ENCODE measurements at regions not wholly inside any gene's neighbourhood (a gene's known extent, or its start where the extent isn't known, plus 50 kb on each side); places are given as distances from the start of the nearest gene placed in this dataset.
"Not testable (repeated sequence)": the region's sequence is repeated elsewhere in the genome, so short reads cannot be mapped to it uniquely, and the experiment has no call there.

DNA sequence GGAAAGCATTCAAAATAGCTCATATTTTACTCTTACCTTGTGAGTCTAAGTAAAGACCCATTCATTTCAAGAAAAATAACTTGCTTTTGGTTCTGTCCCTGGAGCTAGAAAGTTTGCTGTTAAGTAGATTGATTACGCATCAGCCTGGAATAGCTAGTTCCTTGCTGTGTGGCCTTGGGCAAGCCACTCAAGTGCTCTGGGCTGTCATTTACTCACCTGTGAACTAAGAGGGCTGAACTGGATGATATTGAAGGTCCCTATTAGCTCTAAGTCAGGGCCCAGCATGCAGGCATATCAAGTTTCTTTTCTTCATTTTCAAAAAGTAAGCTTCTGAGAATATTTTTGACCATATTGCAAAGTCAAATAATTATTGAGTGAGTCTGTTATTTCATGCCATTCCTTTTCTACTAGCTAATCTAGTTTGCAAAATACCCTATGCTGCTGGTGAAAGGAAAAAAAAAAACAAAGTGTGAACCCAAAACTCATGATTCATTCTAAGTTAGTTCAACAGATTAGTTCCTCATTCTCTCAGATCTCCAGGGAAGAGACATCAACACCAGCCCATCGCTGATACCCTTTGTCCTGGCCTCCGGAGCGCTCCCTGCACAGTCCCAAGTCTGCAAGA lies 106.5 kb upstream of the GMDS start:
- Histone ChIP-seq H3K36me3 (ENCODE audit: control insufficient read depth in 5 of 5, insufficient read depth in 5 of 5, low read length in 5 of 5) (no peaks in the 10 kb centered on the region), H3K4me3 (ENCODE audit: low read depth in 1 of 5, low read length in 5 of 5) (no peak overlapping the region), H3K9ac (ENCODE audit: low read length in 5 of 5) (no peak overlapping the region), H3K27me3 (ENCODE audit: control insufficient read depth in 5 of 5, insufficient read depth in 4 of 5, low read length in 5 of 5) (no peaks in the 10 kb centered on the region), H3K9me3 (ENCODE audit: control insufficient read depth in 5 of 5, low read length in 5 of 5) (no peaks in the 10 kb centered on the region), H3K4me1 (ENCODE audit: control insufficient read depth in 5 of 5, insufficient read depth in 5 of 5, low read length in 5 of 5) (peaks cover 0 to 2% (median 0%) of the 10 kb centered on the region in 5 donors), H3K27ac (ENCODE audit: low read depth, low read length) (no peak overlapping the region)

GRCh38 chr6:2351090-2351489 lies 105.7 kb upstream of the GMDS start:
- Histone ChIP-seq H3K27me3 (ENCODE audit: control insufficient read depth in 5 of 5, insufficient read depth in 4 of 5, low read length in 5 of 5) (no peaks in the 10 kb centered on the region), H3K9me3 (ENCODE audit: control insufficient read depth in 5 of 5, low read length in 5 of 5) (no peaks in the 10 kb centered on the region), H3K9ac (ENCODE audit: low read length in 5 of 5) (no peak overlapping the region), H3K4me3 (ENCODE audit: low read depth in 1 of 5, low read length in 5 of 5) (no peak overlapping the region), H3K27ac (ENCODE audit: low read depth, low read length) (no peak overlapping the region), H3K36me3 (ENCODE audit: control insufficient read depth in 5 of 5, insufficient read depth in 5 of 5, low read length in 5 of 5) (no peaks in the 10 kb centered on the region), H3K4me1 (ENCODE audit: control insufficient read depth in 5 of 5, insufficient read depth in 5 of 5, low read length in 5 of 5) (peaks cover 0 to 2% (median 0%) of the 10 kb centered on the region in 5 donors)

DNA sequence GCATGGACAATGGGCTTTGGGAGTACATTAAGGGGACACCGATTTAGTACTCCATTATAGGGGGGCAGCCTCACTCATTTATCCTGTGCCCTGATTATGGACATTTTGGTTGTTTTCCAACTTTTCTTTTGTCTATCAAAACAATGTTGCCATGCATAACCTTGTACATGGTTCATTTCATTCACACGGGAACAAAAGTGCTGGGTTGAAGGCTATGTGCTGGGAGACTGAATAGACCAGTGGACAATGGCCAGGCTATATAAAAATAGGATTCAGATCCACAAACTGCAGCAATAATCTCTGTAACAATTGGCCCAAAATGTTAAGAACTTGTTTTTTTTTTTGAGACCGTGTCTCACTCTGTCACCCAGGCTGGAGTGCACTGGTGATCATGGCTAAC lies 100.7 kb upstream of the GMDS start:
- H3K9ac ChIP-seq (ENCODE audit: low read length in 5 of 5): no peak overlapping the region
- H3K4me3 ChIP-seq (ENCODE audit: low read depth in 1 of 5, low read length in 5 of 5): no peak overlapping the region
- no peaks in the 10 kb centered on the region for H3K4me1 ChIP-seq (ENCODE audit: control insufficient read depth in 5 of 5, insufficient read depth in 5 of 5, low read length in 5 of 5)
- H3K27ac ChIP-seq (ENCODE audit: low read depth, low read length): no peak overlapping the region
- H3K36me3 ChIP-seq (ENCODE audit: control insufficient read depth in 5 of 5, insufficient read depth in 5 of 5, low read length in 5 of 5): no peaks in the 10 kb centered on the region
- no peaks in the 10 kb centered on the region for H3K9me3 ChIP-seq (ENCODE audit: control insufficient read depth in 5 of 5, low read length in 5 of 5)
- no peaks in the 10 kb centered on the region for H3K27me3 ChIP-seq (ENCODE audit: control insufficient read depth in 5 of 5, insufficient read depth in 4 of 5, low read length in 5 of 5)

DNA sequence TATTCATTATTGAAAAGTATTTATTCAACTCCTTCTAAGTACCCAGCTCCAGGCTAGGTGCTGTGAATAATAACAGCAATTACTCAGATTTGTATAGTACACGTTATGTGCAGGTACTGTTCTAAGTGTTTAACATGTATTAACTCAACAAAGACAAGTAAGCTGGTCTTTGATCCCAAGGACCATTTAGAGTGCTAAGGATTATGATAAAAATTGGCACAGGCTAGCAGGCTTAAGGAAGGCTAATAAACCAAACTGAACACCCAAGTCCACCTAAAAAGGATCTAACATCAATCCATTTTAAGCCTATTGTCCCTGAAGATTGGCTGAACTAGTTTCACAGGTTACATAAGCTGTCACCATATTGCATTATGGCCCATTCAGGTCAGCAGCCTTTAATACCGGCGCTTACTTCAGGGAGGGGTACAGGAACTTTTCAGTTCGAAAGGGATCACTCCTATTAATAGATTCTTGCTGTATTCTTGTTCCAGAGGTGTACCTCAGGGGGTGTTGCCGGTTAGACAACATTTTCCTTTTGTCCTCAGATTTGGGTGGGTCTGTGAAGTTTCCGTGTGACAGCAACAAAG lies 99.0 kb upstream of the GMDS start:
- Histone ChIP-seq H3K27me3 (ENCODE audit: control insufficient read depth in 5 of 5, insufficient read depth in 4 of 5, low read length in 5 of 5) (no peaks in the 10 kb centered on the region), H3K4me3 (ENCODE audit: low read depth in 1 of 5, low read length in 5 of 5) (no peak overlapping the region), H3K9ac (ENCODE audit: low read length in 5 of 5) (no peak overlapping the region), H3K27ac (ENCODE audit: low read depth, low read length) (no peak overlapping the region), H3K9me3 (ENCODE audit: control insufficient read depth in 5 of 5, low read length in 5 of 5) (peaks cover 0 to 5% (median 0%) of the 10 kb centered on the region in 5 donors), H3K36me3 (ENCODE audit: control insufficient read depth in 5 of 5, insufficient read depth in 5 of 5, low read length in 5 of 5) (no peaks in the 10 kb centered on the region), H3K4me1 (ENCODE audit: control insufficient read depth in 5 of 5, insufficient read depth in 5 of 5, low read length in 5 of 5) (no peaks in the 10 kb centered on the region)

DNA sequence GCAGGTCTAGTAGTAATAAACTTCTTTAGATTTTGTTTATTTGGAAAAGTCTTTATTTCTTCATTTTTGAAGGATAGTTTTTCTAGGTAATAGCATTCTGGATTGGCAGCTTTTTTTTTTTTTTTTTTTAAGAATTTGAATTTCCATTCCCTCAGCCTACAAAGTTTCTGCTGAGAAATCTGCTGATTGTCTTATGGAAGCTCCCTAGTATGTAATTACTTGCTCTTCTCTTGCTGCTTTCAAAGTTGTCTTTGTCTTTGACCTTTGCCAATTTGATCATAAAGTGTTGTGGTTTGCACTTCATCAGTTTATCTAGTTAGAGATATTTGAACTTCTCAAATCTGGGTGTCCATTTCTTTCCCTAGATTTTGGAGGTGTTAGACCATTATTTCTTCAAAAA lies 82.2 kb upstream of the GMDS start:
- Histone ChIP-seq H3K9ac (ENCODE audit: low read length in 5 of 5) (no peak overlapping the region), H3K4me3 (ENCODE audit: low read depth in 1 of 5, low read length in 5 of 5) (no peak overlapping the region), H3K27me3 (ENCODE audit: control insufficient read depth in 5 of 5, insufficient read depth in 4 of 5, low read length in 5 of 5) (no peaks in the 10 kb centered on the region), H3K9me3 (ENCODE audit: control insufficient read depth in 5 of 5, low read length in 5 of 5) (peaks cover 8 to 53% (median 24%) of the 10 kb centered on the region in 5 donors), H3K27ac (ENCODE audit: low read depth, low read length) (no peak overlapping the region), H3K36me3 (ENCODE audit: control insufficient read depth in 5 of 5, insufficient read depth in 5 of 5, low read length in 5 of 5) (peaks cover 0 to 2% (median 0%) of the 10 kb centered on the region in 5 donors), H3K4me1 (ENCODE audit: control insufficient read depth in 5 of 5, insufficient read depth in 5 of 5, low read length in 5 of 5) (no peaks in the 10 kb centered on the region)

DNA sequence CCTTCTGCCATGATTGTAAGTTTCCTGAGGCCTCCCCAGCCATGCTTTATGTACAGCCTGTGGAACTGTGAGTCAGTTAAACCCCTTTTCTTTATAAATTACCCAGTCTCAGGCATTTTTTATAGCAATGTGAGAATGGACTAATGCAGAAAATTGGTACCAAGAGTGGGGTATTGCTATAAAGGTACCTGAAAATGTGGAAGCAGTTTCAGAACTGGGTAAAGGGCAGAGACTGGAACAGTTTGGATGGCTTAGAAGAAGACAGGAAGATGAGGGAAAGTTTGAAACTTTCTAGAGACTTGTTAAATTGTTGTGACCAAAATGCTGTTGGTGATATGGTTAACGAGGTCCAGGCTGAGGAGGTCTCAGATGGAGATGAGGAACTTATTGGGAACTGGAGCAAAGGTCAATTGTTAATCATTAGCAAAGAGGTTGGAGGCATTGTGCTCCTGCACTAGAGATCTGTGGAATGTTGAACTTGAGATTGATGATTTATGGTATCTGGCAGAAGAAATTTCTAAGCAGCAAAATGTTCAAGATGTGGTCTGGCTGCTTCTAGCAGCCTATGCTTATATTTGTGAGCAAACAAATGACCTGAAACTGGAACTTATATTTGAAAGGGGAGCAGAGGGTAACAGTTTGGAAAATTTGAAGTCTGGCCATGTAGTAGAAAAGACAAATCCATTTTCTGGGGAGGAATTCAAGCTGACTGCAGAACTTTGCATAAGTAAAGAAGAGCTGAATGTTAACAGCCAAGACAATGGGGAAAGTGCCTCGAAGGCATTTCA lies 79.0 kb upstream of the GMDS start:
- Histone ChIP-seq H3K4me3 (ENCODE audit: low read depth in 1 of 5, low read length in 5 of 5) (peak overlapping the region in 3 of 5 donors; percentile 31 to 40 (median 39)), H3K9me3 (ENCODE audit: control insufficient read depth in 5 of 5, low read length in 5 of 5) (peaks cover 7 to 62% (median 36%) of the 10 kb centered on the region in 5 donors), H3K4me1 (ENCODE audit: control insufficient read depth in 5 of 5, insufficient read depth in 5 of 5, low read length in 5 of 5) (no peaks in the 10 kb centered on the region), H3K27ac (ENCODE audit: low read depth, low read length) (no peak overlapping the region), H3K9ac (ENCODE audit: low read length in 5 of 5) (no peak overlapping the region), H3K27me3 (ENCODE audit: control insufficient read depth in 5 of 5, insufficient read depth in 4 of 5, low read length in 5 of 5) (no peaks in the 10 kb centered on the region), H3K36me3 (ENCODE audit: control insufficient read depth in 5 of 5, insufficient read depth in 5 of 5, low read length in 5 of 5) (no peaks in the 10 kb centered on the region)

- not testable (repeated sequence) for H3K36me3 ChIP-seq (ENCODE audit: control insufficient read depth in 5 of 5, insufficient read depth in 5 of 5, low read length in 5 of 5); H3K9ac ChIP-seq (ENCODE audit: low read length in 5 of 5); H3K4me1 ChIP-seq (ENCODE audit: control insufficient read depth in 5 of 5, insufficient read depth in 5 of 5, low read length in 5 of 5); H3K4me3 ChIP-seq (ENCODE audit: low read depth in 1 of 5, low read length in 5 of 5); H3K27me3 ChIP-seq (ENCODE audit: control insufficient read depth in 5 of 5, insufficient read depth in 4 of 5, low read length in 5 of 5); H3K27ac ChIP-seq (ENCODE audit: low read depth, low read length)
- peaks cover 2 to 21% (median 12%) of the 10 kb centered on the region in 5 donors for H3K9me3 ChIP-seq (ENCODE audit: control insufficient read depth in 5 of 5, low read length in 5 of 5)
Observed at GRCh38 chr6:2317498-2317897, 72.1 kb upstream of the GMDS start.

DNA sequence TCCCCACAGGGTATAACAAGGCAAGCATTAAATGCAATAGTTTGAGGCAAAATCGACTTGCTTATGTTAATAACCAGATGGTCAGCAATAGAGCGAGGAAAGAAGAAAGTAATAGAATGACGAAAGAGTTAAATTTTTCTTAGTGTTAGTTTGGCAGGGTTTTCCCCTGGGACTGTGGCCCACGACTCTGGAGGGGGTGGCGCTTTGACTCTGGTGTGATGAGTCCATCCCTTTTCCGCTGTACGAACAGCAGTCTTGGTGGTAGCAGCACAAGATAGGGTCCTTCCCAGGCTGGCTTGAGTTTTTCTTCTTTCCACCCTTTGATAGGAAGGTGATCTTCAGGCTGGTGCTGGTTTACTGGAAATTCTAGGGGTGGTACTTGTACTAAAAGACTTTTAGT lies 69.2 kb upstream of the GMDS start:
- H3K4me3 ChIP-seq (ENCODE audit: low read depth in 1 of 5, low read length in 5 of 5): no peak overlapping the region
- no peak overlapping the region for H3K9ac ChIP-seq (ENCODE audit: low read length in 5 of 5)
- peaks cover 0 to 7% (median under 1%) of the 10 kb centered on the region in 5 donors for H3K9me3 ChIP-seq (ENCODE audit: control insufficient read depth in 5 of 5, low read length in 5 of 5)
- H3K36me3 ChIP-seq (ENCODE audit: control insufficient read depth in 5 of 5, insufficient read depth in 5 of 5, low read length in 5 of 5): peaks cover 0 to 3% (median 0%) of the 10 kb centered on the region in 5 donors
- no peaks in the 10 kb centered on the region for H3K4me1 ChIP-seq (ENCODE audit: control insufficient read depth in 5 of 5, insufficient read depth in 5 of 5, low read length in 5 of 5)
- H3K27ac ChIP-seq (ENCODE audit: low read depth, low read length): no peak overlapping the region
- no peaks in the 10 kb centered on the region for H3K27me3 ChIP-seq (ENCODE audit: control insufficient read depth in 5 of 5, insufficient read depth in 4 of 5, low read length in 5 of 5)

- no peaks in the 10 kb centered on the region for H3K9me3 ChIP-seq (ENCODE audit: control insufficient read depth in 5 of 5, low read length in 5 of 5)
- no peaks in the 10 kb centered on the region for H3K4me1 ChIP-seq (ENCODE audit: control insufficient read depth in 5 of 5, insufficient read depth in 5 of 5, low read length in 5 of 5)
- H3K27me3 ChIP-seq (ENCODE audit: control insufficient read depth in 5 of 5, insufficient read depth in 4 of 5, low read length in 5 of 5): no peaks in the 10 kb centered on the region
- H3K4me3 ChIP-seq (ENCODE audit: low read depth in 1 of 5, low read length in 5 of 5): no peak overlapping the region
- no peaks in the 10 kb centered on the region for H3K36me3 ChIP-seq (ENCODE audit: control insufficient read depth in 5 of 5, insufficient read depth in 5 of 5, low read length in 5 of 5)
- no peak overlapping the region for H3K9ac ChIP-seq (ENCODE audit: low read length in 5 of 5)
- no peak overlapping the region for H3K27ac ChIP-seq (ENCODE audit: low read depth, low read length)
Observed at GRCh38 chr6:2310042-2310441, 64.6 kb upstream of the GMDS start.

- Histone ChIP-seq H3K27ac (ENCODE audit: low read depth, low read length) (no peak overlapping the region), H3K4me3 (ENCODE audit: low read depth in 1 of 5, low read length in 5 of 5) (no peak overlapping the region), H3K27me3 (ENCODE audit: control insufficient read depth in 5 of 5, insufficient read depth in 4 of 5, low read length in 5 of 5) (no peaks in the 10 kb centered on the region), H3K9me3 (ENCODE audit: control insufficient read depth in 5 of 5, low read length in 5 of 5) (no peaks in the 10 kb centered on the region), H3K9ac (ENCODE audit: low read length in 5 of 5) (no peak overlapping the region), H3K36me3 (ENCODE audit: control insufficient read depth in 5 of 5, insufficient read depth in 5 of 5, low read length in 5 of 5) (no peaks in the 10 kb centered on the region), H3K4me1 (ENCODE audit: control insufficient read depth in 5 of 5, insufficient read depth in 5 of 5, low read length in 5 of 5) (no peaks in the 10 kb centered on the region)
Observed at GRCh38 chr6:2309122-2309521, 63.7 kb upstream of the GMDS start.

Data from subcutaneous abdominal adipose tissue (tissue), 5 donors.